Endothelial cell of hepatic sinusoid (primary cell): ENCODE measurements at regions not wholly inside any gene's neighbourhood (a gene's known extent, or its start where the extent isn't known, plus 50 kb on each side); places are given as distances from the start of the nearest gene placed in this dataset.

Experiments
- in situ Hi-C: cut with HindIII; loops from 2 replicates; pipeline ENCODE4 v1.10.0; 2017; ENCODE audit warnings: low sequenced_read_pairs

DNA sequence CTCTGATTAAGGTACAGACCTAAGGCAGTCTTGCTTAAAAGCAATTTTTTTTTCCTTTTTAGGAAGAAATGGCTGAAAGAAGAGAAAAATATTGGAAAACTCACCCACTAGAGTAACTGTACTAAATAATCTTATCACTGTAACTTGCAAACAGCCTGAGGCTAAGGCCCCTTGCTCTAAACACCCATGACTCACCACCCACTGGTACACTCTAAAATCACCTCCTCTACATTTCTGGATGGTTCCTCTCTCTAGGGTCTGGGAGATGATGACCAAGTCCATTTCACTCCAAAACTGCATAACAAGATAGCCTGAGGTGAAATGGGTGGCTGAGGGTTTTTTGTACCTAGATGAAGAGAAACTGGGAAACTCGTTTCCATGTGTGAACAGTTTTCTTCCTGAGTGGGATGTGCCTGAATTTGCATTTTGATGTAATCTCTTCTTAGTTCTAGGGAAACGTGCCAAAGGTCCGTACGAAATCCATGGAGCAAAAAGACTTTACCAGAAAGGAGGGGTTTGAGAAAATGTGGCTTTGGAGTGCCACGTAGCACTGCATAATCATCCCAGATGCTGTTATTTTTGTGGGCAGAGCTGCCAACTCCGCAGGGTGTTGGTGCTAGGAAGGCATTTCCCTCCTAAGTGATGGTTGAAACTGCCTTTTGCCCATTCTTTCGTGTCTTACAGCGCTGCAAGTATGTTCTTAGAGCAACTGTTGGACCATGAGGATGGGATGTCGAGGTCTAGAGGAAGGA, 113.5 kb upstream of the C10orf90 start:
- in situ Hi-C loops: no loop called here

DNA sequence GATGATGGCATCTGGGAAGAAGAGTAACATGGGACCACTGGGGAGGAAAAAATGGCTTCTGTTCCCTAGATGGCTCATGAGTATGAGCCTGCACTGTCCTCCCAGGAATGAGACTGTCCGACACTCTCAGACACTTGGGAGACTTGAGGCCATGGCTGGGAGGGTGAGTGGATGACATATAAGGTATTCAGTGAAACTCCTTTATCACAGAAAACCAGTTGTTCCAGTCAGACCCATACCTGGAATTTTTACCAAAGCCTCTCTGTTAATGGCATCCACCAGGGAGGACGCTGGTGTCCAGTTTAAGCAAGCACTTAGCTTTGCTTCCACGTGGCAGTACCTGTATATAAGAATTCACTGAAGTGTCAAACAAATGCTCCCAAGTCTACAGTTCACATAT, 116.7 kb upstream of the C10orf90 start:
- in situ Hi-C loops: no loop called here

DNA sequence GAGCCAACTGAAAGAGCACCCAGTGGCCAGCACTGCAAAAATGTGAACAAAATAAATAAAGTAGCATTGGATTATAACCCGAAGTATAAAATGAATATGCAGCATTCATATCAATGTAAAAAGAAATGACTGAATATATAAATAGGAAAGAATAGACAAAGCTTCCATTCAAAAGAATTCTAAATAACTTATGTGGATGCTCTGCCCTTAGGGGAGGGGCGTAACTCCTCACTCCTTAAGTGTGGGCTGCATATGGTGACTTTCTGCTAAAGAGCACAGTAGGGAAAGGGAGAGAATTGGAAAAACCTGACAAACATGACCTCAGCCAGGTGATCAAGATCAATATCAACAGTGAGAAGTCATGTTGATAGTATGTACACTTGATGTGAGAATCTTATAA, 109.9 kb upstream of the DOCK1 start:
- in situ Hi-C loops: loop anchor here (5.0 kb wide), 1 partner anchor 37 kb away; no protein-coding TSS in a partner anchor

DNA sequence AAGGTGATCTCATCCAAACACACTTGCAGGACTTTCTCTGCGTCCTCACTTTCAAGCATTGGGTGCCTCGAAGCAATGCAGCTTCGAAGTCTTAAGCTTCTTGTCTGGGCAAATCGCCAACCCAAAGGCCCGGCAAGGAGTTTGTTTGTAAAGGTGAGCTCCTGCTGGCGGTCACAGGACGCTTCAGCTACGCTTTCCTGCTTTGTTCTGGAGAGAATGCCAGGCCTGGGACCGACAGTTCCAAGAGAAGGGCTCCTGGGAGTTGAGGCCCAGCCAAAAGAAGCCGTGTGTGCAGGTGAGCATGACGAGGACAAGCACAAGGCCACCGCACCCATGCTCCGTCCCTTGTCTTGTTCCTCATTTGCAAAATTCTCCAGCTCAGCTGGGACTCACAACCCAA, 106.6 kb upstream of the DOCK1 start:
- in situ Hi-C loops: loop anchor here (5.0 kb wide), 1 partner anchor 34 kb away; no protein-coding TSS in a partner anchor

DNA sequence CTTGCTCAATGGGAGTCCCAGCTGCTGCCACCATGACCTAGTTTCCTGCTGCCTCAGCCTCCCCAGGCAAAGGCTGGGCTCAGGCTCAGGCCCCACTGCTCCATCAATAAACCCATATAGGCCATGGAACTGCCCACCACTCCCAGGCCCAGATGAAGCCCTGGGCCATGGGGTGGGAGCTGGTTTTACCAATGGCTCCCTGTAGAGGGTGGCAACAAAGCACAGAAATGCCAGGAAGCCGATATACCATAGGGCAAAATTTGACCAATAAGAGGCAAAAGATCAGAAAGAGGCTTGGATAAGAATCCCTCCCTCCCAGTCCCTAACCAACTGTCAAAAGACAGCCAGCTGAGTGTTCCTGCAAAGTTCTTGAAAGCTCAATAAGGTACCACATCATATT, 101.8 kb upstream of the DOCK1 start:
- in situ Hi-C loops: no loop called here

DNA sequence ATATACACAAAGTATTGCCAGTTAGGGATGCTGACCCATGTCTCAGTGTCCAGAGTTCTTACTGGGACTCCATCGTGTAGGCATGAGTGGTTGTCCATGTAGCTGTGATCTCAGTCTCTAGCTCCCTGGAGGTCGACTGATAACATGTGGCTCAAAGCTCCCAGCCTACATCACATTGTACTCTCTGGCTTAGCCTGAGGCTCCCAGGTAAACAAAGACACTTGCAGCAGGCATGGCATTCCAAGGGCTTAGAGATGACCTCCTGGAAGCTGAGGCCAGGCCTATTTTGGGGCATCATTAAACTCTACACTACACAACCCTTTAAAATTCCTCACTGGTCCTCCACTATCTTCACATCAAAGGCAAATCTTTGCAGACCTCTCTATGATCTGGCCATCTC, 100.8 kb upstream of the DOCK1 start:
- in situ Hi-C loops: no loop called here

DNA sequence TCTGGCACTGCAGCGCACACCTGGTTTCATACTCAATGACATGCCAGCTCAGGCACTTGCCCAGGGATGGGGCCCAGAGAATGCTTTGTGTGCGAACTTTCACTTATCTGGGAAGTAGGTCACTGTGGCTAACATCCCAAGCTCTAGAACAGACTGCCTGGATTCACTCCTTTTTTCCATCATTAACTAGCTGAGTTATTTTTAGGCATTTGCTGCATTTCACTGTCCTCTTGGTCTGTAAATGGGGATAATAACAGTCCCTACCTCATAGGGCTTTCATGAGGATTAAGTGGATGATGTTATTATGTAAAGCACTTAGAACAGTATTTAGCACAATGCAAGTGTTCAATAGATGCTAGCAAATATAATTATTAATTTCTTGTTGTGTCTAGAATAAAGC, 98.7 kb upstream of the DOCK1 start:
- in situ Hi-C loops: no loop called here

DNA sequence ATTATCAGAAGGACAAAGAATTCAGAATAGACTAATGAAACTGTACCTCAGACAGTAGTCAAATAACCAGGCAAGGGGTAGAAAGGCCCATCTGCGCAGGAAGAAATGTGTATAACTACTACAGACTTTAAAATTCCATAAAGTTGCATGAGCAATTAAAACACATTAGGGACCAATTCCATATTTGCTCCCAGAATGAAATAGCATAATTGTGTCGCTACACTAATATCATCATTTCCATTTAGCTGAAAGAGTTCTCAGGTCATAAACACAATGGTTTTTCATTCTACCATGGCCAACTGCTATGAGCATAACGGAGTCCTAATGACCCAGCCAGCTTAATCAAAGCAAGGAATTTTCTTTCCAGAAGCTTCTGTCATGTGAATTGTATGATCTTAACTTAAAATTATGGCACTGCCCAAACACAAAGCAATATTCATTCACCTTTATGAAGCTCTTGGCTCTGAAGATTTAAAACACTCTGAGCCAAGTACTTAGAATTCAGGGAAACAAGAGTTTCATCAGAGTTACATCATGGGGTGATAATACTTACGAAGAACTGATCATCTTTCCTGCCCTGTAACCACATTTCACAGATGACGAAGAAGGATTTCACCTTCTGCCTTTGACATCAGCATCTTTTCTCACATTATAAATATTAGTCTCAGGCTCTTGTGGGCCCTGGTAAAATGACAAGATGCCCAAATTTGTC, 98.1 kb upstream of the DOCK1 start:
- in situ Hi-C loops: no loop called here

DNA sequence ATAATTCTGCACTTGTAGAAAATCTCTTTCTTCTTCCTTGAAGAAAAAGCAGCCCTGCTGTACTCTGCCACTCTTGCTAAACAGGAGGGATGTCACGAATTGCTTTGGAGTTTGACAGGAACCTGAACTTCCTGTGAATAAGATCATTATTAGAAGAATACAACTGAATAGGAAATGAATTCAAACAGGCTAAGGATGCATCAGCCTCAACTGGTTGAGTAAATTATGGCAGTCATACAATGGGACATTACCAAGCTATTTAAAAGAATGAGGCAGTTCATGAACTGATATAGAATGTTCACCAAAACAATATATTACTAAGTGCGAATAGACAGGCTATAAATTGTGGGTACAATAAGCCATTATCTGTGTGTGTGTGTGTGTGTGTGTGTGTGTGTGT, 97.1 kb upstream of the DOCK1 start:
- in situ Hi-C loops: no loop called here

DNA sequence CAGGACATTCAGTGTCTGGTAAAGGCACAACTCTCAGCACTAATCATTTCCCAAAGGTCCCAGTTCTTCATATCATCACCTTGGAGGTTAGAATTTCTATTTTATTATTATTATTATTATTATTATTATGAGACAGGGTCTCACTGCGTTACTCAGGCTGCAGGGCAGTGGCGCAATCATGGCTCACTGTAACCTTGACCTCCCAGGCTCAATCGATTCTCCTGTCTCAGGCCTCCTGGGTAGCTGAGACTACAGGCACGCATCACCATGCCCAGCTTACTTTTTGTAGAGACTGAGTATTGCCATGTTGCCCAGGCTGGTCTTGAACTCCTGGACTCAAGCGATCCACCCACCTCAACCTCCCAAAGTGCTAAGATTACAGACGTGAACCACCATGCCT, 91.8 kb upstream of the DOCK1 start:
- in situ Hi-C loops: no loop called here

DNA sequence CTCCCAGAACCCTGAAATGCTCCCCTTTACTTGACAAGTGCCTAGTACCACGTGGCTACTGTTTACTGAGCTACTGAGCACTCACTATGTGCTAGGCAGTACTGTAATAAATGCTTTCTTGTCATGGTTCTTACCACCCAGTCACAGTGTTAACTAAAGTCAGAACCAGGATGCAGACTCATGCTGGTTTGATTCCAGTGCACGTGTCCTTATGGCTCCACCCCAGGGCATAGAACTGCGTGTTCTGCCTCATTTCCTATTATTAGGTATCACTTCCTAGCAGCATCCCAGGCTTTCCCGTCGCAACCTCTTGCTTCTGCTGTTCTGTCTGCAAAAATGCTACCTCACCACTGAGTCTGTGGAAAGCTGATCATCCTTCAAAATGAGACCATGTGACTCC, 71.7 kb upstream of the DOCK1 start:
- in situ Hi-C loops: loop anchor here (5.0 kb wide), 1 partner anchor 36 kb away; no protein-coding TSS in a partner anchor

DNA sequence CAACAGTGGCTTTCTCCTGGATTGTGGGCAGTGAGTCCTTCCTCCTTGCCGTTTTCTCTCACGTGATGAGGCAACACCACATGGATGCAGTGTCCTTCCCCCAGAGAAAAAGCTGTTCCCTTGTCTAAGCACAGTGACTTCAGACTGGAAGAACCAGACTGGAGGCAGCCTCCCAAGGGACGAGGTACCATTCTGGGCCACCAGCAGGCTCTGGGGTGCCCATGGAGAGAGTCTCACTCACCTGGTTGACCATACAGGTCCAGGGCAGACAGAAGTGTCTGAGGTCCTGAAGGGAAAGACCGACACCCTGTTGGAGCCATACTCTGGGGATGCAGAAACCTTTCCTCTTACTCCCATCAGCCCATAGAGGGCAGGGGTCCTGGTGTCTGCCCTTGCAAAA, 69.2 kb upstream of the DOCK1 start:
- in situ Hi-C loops: no loop called here

DNA sequence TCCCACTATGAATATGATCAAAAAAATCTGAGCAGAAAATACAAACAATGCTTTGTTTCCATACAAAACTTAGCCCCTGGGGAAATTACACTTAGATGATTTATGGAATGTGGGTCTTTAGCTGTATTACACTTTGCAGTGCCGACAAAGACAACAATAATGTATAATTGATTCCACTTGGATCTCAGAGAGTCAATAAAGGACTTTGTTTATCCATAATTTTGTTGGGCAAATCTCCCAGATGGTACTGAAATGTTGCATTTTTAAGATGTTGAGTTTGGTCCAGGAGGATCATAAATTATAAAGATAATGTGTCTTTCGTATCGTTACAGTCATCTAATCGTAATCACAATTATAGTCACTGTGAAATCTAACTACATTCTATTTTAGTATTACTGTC, 66.9 kb upstream of the DOCK1 start:
- in situ Hi-C loops: no loop called here

DNA sequence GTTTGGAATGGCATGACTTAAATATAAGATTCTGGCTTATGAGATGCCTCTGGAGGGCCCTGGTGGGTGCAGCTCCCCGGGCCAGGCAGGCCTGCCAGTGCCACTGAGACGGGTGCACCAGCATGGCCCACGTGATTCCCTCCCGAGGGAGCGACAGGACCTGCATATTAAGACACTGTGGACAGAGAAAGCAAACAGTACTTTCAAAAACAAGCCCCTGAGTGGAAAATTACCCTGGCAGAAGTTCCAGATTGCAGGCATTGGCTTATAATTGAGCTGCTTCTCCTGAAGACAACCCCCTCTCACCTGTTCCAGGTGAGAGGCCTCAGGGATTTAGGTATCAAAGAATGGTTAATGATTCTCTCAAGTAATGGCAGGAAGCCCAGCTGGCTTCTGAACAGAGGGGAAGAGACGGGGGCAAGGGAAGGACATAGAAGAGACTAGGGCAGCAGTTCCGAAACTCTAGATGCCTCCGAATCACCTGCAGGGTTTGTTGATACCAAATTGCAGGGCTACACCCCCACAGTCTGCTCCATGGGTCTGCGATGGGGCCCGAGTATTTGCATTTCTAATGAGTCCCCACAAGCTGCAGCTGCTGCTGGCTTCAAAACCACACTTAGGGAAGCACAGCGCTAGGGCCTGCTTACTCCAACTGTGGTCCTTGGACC, 66.0 kb upstream of the DOCK1 start:
- in situ Hi-C loops: no loop called here

DNA sequence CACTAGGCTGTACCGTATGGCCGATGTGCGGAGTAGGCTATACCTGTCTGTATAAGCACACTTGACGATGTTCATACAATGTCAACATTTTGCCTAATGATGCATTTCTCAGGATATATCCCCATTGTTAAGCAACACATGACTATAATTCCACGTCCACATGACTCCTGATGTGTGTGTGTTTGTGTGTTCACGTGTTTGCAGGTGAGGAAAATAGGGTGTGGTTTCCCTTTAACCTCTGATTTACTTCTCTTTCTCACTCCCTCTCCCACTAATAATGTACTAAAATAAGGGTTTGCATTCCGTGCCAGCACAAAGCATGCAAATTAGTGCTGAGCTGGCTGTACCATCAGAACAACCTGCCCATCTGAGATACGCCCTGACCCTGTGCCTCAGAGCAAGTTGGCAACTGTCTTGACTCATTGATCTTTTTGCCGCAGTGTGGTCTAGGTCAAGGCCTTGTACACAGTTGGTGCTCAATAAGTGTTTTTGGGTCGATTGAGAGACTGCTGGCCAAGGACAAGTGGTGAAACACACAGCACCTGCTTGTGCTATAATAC, 64.6 kb upstream of the DOCK1 start:
- in situ Hi-C loops: no loop called here

DNA sequence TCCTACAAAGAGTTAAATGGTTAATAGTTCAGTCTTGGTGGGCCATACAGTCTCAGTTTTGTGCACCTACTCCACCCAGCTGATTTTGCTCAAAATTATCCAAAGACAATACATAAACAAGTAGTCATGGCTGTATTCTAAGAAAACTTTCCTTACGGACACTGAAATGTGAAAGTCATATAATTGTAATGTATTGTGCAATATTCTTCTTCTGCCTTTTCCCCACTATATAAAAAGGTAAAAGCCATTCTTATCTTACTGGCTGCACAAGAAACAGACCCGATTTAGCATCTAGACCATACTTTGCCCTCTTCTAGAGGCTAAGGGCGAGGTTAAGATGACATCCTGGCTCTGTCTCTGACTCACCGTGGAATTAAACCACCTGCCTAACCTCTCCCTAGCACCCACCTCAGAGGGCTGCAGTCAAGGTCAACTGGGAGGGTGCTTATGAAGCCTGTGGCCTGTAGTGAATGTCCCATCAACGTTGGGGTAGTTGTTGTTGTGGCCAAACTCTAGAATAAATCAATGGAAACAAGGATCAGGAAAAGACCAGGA, 63.8 kb upstream of the DOCK1 start:
- in situ Hi-C loops: no loop called here

DNA sequence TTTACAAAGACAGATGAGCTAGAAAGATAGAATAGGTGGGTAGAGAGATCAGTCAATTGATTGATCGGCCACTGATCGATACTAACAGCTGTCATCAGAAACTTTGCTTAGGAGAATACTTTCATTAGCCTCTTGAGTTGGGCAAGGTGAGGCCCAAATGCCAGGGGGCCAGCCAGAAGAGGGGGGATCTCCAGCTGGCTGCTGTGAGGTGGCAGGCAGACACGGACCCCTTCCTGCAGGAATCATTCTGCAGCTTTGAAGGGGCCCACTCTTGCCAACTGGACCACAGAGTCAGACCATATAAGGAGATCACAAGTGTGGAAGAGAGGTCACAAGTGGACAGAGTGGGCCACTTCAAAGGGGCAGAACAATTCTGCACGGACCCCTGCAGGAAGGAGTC, 62.9 kb upstream of the DOCK1 start:
- in situ Hi-C loops: no loop called here

DNA sequence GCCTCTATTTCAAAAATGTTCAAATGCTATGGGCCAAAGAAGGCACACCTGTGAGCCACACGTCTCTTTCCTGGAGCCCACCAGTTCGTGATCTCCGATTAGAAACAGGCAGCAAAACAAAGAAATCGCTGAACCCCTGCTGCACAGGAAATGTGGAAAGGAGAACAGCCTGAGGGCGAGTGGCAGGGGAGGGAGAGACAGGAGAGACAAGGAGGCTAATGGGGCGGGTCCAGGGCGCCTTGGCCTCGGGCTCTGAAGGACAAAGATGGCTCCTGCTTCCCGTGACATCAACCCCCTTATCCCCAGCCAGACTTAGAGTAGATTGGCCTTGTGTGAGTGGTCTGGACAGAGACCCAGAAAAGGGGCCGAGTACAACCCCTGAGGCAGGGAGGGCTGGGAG, 62.4 kb upstream of the DOCK1 start:
- in situ Hi-C loops: no loop called here

DNA sequence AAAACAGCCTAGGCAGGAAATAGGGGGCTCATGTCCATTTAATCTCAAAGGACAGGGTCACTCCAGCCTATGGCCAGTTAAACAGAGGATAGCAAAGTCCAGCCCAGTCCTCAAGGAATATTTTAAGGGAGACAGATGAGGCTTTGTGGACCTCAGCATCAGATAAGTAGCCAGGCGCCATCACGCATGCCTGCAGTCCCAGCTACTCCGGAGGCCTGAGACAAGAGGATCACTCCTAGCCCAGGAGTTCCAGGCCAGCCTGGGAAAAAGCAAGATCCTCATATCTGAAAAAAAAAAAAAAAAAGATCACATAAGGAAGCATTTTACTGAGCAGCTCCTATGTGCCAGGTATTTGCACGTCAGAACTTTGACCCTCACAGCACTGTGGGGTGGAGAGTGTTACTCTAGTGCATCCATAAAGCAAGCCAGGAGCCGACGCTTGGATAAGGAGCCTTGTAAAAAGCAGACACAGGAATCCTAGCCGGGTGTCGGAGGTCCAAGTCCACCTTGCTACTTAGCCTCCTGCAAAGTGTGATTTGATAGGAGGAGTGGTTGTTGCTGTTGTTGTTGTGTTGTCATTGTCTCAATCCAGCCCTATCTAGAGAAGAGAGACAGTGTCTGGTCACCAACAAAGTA, 61.8 kb upstream of the DOCK1 start:
- in situ Hi-C loops: no loop called here

DNA sequence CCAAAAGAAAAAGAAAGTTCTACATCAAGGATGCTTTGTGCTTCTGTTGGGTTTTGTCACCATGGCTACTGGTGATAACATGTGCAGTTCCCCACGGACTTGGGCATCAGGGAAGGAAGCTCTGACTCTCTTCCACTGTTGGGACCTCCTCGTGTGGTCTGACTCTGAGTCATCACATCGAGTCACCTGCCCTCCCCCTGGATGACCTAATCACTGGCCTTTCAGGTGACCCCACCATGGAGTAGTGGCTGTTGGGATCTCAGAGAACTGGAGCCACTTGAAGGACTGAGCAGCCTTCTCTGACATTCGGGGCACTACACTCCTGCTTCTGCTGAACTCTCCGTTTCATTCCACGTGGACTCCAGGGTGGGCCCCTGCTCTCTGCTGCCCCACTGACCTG, 60.8 kb upstream of the DOCK1 start:
- in situ Hi-C loops: no loop called here

DNA sequence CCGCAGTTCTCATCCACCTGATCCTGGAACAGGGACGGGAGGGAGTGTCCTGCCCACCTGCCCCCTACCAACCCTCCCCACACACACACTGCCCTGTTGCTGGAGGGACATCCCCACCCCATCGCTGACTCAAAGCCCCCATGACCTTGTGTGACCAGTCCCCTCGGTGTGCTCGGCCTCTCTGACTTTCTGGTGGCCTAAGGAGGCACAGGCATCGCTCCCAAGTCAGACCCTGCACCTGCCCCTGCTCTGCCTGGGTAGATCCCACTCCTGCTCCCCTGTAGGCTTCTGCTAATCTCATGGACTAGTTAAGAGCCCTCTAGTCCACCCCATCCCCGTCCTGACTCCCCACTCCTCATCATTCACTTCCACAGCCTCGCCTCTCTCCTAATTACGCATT, 58.8 kb upstream of the DOCK1 start:
- in situ Hi-C loops: no loop called here
